GM18499 (cell line): ENCODE measurements at regions not wholly inside any gene's neighbourhood (a gene's known extent, or its start where the extent isn't known, plus 50 kb on each side); places are given as distances from the start of the nearest gene placed in this dataset.
"Not testable (repeated sequence)": the region's sequence is repeated elsewhere in the genome, so short reads cannot be mapped to it uniquely, and the experiment has no call there.

Source experiments
- ATAC-seq: cut with Tn5 transposase; IDR thresholded peaks from one replicate; pipeline ENCODE4 v1.9.1; 2021; ENCODE audit warnings: moderate number of reproducible peaks; ENCODE audit not compliant: insufficient read depth, unreplicated experiment

DNA sequence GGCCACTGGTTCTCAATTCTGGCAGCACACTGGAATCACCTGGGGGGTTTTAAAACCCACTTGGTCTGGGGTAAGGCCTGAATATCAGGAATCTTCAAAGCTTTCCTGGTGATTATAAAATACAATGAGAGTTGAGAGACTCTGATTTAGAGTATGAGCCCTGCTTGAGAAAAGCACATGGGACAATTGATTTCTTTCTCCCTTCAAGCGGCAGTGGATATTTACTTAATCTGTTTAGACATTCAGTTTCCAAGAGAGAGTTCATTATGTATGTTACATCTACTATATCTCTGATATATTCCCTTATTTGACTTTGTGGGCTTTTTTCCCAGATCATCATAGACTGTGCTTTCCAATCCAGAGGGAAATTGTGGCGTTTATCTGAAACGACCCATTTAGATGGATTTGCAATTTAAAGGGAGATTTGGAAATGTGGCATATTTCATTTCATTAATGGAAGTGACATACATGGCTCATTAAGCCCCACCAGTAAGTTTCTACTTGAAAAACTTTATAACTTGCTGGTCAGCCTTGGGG lies 171.2 kb upstream of the PFN2 start:
- no peak for ATAC-seq

- ATAC-seq = no peak
Observed at GRCh38 chr3:150140614-150141321, 170.1 kb upstream of the PFN2 start.

DNA sequence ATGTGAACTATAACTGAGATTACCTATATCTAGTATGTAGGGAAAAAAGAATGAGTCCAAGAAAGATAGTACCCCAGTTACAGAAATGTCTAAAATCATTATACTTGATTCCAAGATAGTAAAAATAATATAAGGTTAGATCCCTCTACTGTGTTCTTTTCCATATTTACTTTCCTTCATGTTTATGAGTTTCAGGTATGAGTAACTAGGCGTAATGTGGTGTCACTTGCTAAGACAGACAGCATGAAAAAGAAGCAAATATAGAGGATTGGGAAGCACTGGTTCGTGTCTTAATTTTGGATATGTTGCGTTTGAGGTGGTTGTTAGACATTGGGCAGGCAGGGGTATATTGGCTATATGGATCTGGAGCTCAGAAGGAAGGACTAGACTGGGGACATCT lies 168.1 kb upstream of the PFN2 start:
- ATAC-seq = no peak

DNA sequence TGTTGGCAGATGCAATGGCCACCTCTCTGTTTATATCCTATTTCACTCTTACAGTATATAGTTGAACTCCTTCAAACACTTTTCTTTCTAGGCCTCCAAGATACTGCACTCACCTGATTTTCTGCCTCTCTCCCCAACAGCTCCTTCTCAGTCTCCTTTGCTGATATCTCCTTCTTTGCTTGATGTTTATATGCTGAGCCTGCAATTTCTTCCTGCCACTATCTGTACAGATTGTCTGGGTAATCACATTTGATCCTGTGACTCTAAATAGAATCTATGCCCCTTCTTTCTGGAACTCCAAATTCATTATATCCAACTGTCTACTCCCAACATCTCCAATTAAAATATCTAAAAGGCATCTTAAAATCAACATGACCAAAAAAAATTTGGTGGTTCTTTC lies 165.5 kb upstream of the PFN2 start:
- no peak for ATAC-seq

- ATAC-seq = no peak
Observed at GRCh38 chr3:150135287-150135721, 164.6 kb upstream of the PFN2 start.

GRCh38 chr3:150133293-150133692 lies 162.6 kb upstream of the PFN2 start:
- no peak for ATAC-seq

DNA sequence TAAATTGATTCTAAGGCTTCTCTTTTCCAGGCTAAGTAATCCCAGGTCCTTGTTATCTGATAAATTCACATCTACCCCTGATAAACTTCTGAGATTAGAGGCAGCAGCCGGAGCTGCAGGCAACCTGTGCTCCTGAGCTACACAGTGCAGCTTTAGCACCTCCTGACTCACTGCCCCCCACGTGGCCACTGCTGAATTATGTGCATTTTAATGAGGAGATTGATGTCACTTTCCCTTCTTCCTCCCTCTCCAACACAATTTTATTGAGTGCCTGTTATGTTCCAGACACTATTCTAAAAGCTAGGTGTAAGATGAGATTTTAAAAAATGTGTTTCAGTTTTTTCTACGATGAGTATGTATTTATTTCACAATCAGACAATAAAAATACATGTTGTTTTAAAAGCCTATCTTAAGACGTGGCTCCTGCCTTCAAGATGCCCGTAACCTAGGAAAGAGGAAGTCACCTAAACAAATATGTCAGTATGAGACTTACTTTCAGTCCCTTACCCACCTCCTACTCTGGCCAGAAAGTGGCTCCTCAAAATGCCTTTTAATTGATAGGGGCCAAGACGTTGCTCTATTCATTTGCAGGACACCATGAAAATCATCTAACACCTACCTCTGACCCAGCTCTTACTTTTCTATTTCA lies 161.5 kb upstream of the PFN2 start:
- ATAC-seq = no peak

- no peak for ATAC-seq
Observed at GRCh38 chr3:150131663-150132062, 161.0 kb upstream of the PFN2 start.

DNA sequence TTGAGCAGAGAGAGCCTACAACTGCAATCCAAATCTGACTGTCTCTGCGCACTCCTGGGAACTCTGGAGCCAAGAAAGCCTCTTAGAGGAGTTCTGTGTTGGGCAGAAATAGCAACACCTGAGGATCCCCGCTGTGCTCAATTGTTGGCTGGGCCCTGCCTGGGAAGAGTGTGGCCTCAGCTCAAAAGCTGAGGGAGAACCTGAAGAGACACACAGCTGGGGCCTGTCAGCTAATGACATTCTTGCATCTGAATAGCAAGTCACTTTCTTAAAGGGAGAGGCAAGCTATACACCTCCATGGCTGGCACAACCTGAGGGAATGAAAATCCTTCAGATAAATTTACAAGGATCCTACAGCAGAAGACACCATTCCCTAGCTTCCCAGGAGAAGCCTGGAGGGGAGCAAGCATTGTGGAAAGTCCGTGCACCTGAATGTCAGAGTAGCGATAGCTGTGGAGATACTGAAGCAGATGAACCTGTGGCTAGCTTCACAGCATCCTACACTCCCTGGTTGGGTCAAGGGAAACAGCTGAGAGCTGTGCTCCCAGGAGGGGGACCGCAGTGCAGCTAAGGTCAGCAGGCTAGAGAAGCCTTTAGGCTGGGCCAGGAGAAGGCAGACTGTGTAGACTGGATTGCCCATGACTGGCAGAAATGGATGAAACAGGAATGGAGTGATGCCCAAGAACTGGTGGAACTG lies 159.9 kb upstream of the PFN2 start:
- no peak for ATAC-seq

- ATAC-seq = no peak
Observed at GRCh38 chr3:150129166-150129565, 158.5 kb upstream of the PFN2 start.

- no peak for ATAC-seq
Observed at GRCh38 chr3:150128126-150128525, 157.4 kb upstream of the PFN2 start.

- no peak for ATAC-seq
Observed at GRCh38 chr3:150127011-150127490, 156.4 kb upstream of the PFN2 start.

DNA sequence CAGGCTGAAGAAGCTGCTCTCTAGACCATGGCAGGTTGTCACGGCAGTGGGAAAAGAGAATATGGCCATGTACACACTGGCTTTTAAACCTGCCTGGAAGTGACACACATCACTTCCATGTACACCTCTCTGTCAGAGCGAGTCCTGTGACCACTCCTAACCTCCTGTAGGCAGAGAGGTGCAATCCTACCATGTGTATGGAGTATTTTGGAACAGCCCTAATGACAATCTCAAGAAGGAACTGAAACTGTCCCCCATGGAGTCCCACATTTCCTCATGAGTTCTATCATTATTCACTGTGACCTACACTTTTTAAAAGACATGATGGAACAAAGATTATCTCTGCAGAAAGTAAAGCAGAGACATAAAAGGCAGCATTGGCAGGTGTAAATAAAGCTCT lies 153.4 kb upstream of the PFN2 start:
- ATAC-seq = no peak

GRCh38 chr3:150123249-150123648 lies 152.6 kb upstream of the PFN2 start:
- ATAC-seq = not testable (repeated sequence)

- no peak for ATAC-seq
Observed at GRCh38 chr3:150118219-150118618, 147.5 kb upstream of the PFN2 start.

- no peak for ATAC-seq
Observed at GRCh38 chr3:150117076-150117475, 146.4 kb upstream of the PFN2 start.

GRCh38 chr3:150116196-150116595 lies 145.5 kb upstream of the PFN2 start:
- ATAC-seq = no peak

DNA sequence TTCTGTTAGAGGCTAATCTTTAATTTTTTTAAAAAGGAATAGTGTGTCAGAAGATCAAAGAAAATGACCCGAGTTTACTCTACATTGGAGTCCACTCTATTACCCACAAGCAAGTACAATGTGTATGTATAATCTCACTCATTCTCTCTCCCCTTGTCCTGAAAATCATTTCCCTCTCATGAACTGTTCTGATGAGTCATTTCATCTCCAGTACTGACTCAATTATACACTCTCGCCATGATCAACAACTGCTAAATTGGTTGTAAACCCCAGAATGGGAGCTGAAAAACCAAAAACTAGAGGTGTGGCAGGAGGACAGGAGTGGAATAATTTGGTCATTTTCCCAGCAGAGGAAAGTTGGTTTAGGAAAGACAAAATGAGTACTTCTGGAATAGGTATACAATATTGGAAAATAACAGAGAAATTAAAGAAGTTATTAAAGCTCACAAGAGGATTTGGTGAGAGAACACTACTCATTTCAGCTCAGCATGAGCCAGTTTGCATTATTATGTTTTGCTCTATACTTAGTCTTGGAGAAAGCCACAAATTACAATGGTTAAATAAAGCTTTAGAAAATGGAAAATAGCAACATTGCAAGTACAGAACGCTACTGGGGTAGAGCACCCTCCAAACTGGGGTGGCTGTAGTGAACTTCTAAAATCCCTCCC lies 144.3 kb upstream of the PFN2 start:
- peak; percentile 96 for ATAC-seq

DNA sequence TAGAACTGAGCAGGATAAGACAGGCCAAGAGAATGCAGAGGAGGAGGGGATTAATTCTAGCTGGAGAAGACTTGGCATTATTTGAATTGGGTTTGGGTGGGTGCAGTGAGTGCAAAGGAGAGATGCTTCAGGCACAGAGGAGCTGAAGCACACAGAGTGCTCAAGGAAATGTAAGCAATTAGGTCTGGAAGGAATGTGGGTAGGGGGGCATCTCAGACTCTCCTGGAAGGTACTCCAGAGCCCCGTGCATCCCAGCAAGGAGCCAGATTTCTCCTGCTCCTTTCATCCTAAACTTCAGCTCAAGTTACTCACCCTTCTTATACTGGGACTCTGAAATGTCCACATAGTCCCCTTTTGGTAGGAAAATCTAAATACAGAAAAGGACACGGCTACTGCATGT lies 143.6 kb upstream of the PFN2 start:
- no peak for ATAC-seq

DNA sequence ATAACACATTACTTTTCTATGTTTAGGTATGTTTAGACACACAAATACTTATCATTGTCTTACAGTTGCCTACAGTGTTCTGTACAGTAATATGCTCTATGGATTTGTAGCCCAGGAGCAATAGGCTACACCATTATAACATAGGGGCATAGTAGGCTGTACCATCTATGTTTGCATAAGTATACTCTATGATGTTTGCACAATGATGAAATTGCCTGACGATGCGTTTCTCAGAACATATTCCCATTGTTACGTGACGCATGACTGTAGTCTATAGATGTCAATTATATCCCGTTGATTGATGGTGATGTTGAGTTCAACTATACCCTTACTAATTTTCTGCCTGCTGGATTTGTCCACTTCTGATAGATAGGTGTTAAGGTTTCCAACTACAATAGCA lies 139.4 kb upstream of the PFN2 start:
- ATAC-seq = no peak
